ENCODE measurements at regions not wholly inside any gene's neighbourhood (a gene's known extent, or its start where the extent isn't known, plus 50 kb on each side); places are given as distances from the start of the nearest gene placed in this dataset.

- TF ChIP-seq CHD7 (IDR thresholded peaks at IDR 0.05; ENCODE audit: insufficient replicate concordance, low read length), result no peak
- TF ChIP-seq RAD21 (IDR thresholded peaks at IDR 0.05 in 1 of 2, conservative IDR thresholded peaks at IDR 0.05 in 1 of 2; ENCODE audit: low read depth in 2 of 2, low read length in 2 of 2), result no peak
- no peak for TF ChIP-seq JUND (IDR thresholded peaks at IDR 0.05; ENCODE audit: low read length)
- no peak for TF ChIP-seq TAF1 (IDR thresholded peaks at IDR 0.05; ENCODE audit: low read depth, low read length)
- TF ChIP-seq SRF (IDR thresholded peaks at IDR 0.05; ENCODE audit: low read depth, low read length), result no peak
- no peak for TF ChIP-seq KDM5A (IDR thresholded peaks at IDR 0.05; ENCODE audit: low read length)
- no peak for TF ChIP-seq SAP30 (IDR thresholded peaks at IDR 0.05; ENCODE audit: insufficient read depth, insufficient replicate concordance, low read length)
- TF ChIP-seq RXRA (IDR thresholded peaks at IDR 0.05; ENCODE audit: insufficient read depth, low read depth, low read length), result no peak
- no peak for TF ChIP-seq SIN3A (conservative IDR thresholded peaks at IDR 0.05 in 1 of 2, IDR thresholded peaks at IDR 0.05 in 1 of 2; ENCODE audit: low read depth in 1 of 2, low read length in 2 of 2)
Observed at GRCh38 chr7:97620495-97620894, 111.4 kb upstream of the TAC1 start (continued).
